Lung microvascular endothelial cell (primary cell): ENCODE measurements at regions not wholly inside any gene's neighbourhood (a gene's known extent, or its start where the extent isn't known, plus 50 kb on each side); places are given as distances from the start of the nearest gene placed in this dataset.

Experiments
- DNase-seq, 2 donors: peaks; one replicate each; pipeline versions ENCODE4 v3.0.0 to v3.0.0-alpha.2; 2010; ENCODE audit warnings: low read depth in 2 of 2

GRCh38 chr10:129344103-129344502 is 122.9 kb upstream of the MGMT start:
- no peak for DNase-seq

- DNase-seq: no peak
Measured at GRCh38 chr10:129344731-129345355, 122.2 kb upstream of the MGMT start.

- no peak for DNase-seq
Measured at GRCh38 chr10:129345763-129346162, 121.3 kb upstream of the MGMT start.

- no peak for DNase-seq
Measured at GRCh38 chr10:129350690-129351089, 116.4 kb upstream of the MGMT start.

- no peak for DNase-seq
Measured at GRCh38 chr10:129353101-129353500, 113.9 kb upstream of the MGMT start.

- DNase-seq: no peak
Measured at GRCh38 chr10:129360046-129360445, 107.0 kb upstream of the MGMT start.

GRCh38 chr10:129361676-129362376 is 105.2 kb upstream of the MGMT start:
- DNase-seq: no peak

GRCh38 chr10:129364949-129365348 is 102.1 kb upstream of the MGMT start:
- no peak for DNase-seq

- DNase-seq: no peak
Measured at GRCh38 chr10:129365767-129366402, 101.2 kb upstream of the MGMT start.

GRCh38 chr10:129366450-129366849 is 100.6 kb upstream of the MGMT start:
- DNase-seq: no peak

- DNase-seq: no peak
Measured at GRCh38 chr10:129369566-129369965, 97.5 kb upstream of the MGMT start.

GRCh38 chr10:129371541-129371940 is 95.5 kb upstream of the MGMT start:
- DNase-seq: no peak

GRCh38 chr10:129372172-129372571 is 94.9 kb upstream of the MGMT start:
- DNase-seq: no peak

GRCh38 chr10:129373231-129373630 is 93.8 kb upstream of the MGMT start:
- DNase-seq: no peak

GRCh38 chr10:129373718-129374117 is 93.3 kb upstream of the MGMT start:
- no peak for DNase-seq

GRCh38 chr10:129375171-129375570 is 91.9 kb upstream of the MGMT start:
- no peak for DNase-seq

- no peak for DNase-seq
Measured at GRCh38 chr10:129375912-129376311, 91.1 kb upstream of the MGMT start.

GRCh38 chr10:129380279-129380678 is 86.8 kb upstream of the MGMT start:
- no peak for DNase-seq

GRCh38 chr10:129381741-129382140 is 85.3 kb upstream of the MGMT start:
- DNase-seq: no peak

- no peak for DNase-seq
Measured at GRCh38 chr10:129382401-129382800, 84.6 kb upstream of the MGMT start.

- DNase-seq: no peak
Measured at GRCh38 chr10:129383651-129384050, 83.4 kb upstream of the MGMT start.

GRCh38 chr10:129385600-129385999 is 81.4 kb upstream of the MGMT start:
- no peak for DNase-seq
